ENCODE measurements at regions not wholly inside any gene's neighbourhood (a gene's known extent, or its start where the extent isn't known, plus 50 kb on each side); places are given as distances from the start of the nearest gene placed in this dataset.
"Not testable (repeated sequence)": the region's sequence is repeated elsewhere in the genome, so short reads cannot be mapped to it uniquely, and the experiment has no call there.

DNA sequence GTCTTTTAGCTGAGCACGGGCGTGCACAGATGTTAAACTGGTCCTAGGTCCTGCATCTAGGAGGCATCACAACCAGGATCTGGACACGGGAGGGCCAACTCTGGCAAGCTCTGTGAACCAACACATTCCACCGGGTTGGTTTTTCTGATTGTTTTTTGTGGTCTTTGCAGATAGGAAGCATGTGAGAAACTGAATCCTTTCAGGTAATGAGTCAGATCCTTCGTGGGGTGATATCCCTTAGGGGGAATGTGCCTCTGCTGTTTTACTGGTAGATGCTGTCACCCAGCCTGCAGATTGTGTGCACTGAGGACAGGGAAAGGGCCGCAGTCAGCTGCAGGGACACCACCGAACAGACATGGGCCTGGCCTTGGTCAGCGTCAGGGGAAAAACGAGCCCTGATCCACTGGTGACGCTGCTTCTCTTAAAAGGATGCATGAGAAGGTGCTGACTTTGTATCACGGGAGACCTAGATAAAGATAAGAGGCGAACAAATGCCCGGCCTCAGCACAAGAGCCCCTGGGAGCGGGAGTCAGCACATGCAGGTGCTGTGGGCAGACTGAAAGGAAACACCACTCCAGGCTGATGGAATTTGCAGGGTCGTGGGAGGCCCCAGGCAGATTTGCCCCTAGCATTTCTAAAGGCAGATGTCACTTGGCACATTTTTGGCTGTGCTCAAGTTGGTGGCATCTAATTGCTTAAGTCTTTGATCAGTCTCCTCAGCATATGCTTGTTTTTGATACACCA lies 51.1 kb downstream of the DOP1B start:
- no peak for DNase-seq (ENCODE audit: low spot score)

DNA sequence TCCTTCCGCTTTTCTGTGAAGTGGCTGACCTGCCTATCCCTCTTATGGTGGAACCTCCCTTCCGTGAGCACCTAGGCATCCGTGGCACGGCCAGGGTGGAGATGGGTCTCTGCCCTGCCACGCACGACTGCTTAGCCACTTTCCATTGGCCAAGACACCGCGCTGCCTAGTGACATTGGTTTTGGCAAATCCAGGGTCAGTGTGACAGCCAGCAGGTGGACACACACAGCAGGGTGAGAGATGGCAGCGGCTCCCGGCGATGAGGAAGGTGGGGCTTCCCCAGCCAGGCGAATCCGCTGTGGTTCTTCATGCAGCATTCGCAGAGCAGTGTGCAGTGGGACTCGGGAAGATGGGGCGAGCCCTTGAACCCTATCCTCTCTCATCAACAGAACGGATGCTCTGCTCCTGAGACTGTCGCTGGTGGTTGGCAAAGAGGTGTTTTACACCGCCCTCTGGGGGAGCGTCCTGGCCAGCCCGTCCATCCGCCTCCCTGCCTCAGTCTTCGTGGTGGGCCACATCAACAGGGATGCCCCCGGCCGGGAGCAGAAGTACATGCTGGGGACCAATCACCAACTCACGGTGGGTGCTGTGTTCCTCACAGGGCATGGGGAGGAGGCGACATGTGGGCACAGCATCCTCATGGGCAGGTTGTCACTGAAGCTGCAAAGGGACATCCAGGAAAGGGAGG lies 51.8 kb downstream of the DOP1B start:
- DNase-seq (ENCODE audit: low spot score): no peak

DNA sequence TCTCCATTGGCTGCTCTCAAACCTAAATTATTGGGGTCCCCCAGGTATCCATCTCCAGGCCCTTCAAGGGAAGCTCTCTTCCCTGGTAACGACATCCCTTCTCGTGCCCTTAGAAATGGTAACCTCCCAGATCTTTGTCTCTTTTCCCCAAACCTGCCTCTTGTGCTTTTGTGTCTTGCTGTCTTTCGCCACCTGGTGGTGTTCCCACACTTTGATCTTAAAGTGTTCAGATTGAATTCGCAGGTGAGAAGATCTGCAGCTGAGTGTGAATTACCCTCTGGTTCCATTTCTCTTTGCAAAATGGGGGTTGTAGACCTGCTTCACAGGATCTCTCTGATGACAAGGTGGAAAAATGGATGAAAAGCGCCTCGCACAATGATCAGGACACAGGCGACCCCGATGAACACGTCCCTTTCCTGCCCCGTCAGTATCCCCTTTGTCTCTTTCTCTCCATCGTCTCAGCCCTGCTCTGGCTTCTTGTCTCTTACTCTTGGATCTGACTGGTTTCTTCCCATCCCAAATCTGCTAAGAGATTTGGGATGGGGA lies 53.1 kb downstream of the DOP1B start:
- peak; percentile 62 for DNase-seq (ENCODE audit: low spot score)

DNA sequence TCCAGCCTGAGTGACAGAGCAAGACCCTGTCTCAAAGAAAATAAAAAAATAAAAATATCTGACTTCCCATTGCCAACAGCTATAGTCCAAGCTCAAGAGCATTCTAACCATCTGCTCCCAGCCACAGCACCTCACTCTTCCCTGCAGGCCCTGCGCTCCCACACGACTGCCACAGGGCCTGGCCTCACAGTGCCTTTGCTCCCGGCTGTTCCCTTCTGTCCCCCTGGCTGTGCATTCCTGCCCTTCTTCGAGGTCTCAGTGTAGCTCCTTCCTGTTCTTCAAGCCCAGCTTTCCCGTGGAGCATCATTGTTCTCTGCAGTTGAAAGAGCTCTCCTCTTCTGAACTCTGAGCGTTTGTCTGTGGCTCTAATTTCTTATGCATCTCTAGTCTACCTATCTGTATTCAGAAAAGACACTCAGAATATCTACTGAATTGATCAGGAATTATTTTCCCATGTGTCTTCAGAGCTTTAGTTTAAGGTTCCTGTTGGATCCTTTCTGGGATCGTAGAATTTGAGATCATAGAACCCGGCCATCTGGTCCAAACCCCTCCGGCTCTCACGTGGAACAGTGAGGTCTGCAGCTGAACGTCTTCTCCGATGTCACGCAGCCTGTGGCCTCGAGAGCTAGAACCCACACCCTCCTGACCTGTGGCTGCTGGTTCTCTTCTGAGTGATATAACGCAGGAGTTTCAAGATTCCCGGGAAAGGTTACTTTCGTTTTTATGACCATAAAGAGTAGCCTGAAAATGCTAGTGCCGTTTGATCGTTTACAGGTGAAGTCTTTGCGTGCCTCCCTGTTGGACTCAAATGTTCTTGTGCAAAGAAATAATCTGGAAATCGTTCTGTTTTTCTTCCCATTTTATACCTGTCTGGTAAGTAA lies 54.4 kb downstream of the DOP1B start:
- peak; percentile 31 for DNase-seq (ENCODE audit: low spot score)

DNA sequence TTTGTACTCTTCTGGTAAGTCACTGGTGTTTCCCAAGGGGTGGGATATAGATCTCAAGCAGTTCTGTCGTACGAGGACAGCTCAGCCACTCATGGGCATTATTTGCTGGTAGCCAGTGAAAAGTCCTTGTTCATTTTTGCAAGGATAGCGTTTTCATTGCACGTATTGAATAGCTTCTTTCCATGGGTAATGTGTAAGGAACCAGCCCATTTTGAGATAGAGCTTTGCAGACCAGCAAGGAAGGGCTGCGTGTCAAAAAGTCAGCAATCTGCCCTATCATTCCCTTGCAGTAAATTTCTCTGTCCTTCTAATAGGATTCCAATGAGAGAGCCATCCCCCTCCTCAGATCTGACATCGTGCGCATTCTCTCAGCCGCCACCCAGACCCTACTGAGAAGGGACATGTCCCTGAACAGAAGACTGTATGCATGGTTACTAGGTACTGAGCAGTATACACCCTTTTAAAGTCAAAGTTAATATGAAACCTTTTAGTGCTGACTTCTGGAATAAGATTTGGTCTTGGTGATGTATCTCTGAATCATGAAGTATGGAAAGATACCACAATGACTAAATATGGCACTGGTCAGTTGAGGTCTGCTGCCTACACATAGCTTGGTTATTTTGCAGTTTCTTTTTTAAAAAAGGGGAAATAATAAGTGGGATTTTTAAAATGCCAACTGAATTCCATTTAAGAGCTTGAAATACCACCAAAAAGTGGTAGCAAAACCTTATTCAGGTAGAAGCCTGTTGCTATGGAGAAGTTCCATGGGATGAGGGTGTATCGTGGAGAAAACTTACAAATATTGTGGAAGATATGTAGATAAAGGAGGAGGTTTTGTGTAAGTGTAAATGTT lies 55.3 kb downstream of the DOP1B start:
- DNase-seq (ENCODE audit: low spot score): no peak

DNA sequence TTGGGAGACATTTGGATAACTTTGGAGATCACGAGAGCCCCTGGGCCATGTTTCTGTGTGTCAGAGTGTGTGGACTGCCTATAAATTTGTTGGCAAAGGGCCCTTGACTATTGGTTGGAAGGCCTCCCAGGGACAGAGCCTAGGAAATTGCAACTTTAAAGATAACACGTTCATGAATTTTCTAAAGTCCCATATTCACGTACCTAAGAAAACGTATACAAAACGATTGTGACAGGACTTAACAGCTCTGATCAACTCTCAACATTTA lies 55.8 kb downstream of the DOP1B start:
- no peak for DNase-seq (ENCODE audit: low spot score)

DNA sequence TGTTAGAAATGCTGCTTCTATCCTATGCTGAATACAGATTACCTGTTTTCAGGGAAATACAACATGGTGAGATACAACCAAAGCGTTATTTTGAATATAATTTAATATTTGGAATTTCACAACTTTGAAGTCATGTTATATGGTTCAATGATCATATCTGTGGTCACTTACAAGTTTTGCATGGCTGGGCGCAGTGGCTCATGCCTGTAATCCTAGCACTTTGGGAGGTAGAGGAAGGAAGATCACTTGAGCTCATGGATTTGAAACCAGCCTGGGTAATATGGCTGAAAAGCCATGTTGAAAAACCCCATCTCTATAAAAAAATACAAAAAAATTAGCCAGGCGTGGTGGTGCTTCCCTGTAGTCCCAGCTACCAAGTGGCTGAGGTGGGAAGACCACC lies 57.9 kb downstream of the DOP1B start:
- no peak for DNase-seq (ENCODE audit: low spot score)

DNA sequence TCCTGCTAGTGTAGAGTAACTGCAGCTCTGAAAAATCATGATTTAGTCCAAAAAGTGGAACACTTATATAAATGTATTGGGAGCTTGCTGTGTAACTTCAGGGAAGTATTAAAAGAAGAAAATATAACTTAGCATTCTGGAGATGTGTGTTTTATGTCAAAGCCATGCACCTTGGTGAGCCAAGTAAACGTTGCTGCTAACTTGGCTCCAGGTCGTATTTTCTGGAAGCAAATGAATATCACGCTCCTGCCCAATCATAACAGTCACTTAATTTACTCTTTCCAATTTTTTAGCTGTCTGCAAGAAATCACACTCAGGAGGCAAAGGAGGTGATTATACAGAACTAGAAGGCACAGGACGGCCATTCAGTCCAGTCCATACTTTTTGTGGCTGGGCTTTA lies 61.1 kb downstream of the DOP1B start:
- DNase-seq (ENCODE audit: low spot score): no peak

DNA sequence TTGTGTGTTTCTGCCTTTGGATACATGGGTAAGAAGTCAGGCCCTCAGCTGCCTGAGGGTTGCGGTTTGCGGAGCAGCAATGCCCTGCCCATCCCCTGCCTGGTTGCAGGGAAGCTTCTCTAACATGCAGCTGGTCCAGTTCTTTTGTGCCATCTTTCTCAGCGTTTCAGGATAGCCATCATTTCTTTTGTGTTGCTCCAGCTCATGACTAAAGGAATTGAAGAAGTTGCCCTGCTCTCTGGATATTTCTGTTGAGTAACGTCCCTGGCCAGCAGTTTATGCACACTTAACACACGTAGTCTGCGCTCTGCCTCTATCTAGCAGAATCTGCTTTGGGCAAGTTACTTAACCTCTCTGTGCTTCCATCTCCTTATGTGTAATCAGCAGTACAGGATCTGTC lies 62.1 kb downstream of the DOP1B start:
- no peak for DNase-seq (ENCODE audit: low spot score)

DNA sequence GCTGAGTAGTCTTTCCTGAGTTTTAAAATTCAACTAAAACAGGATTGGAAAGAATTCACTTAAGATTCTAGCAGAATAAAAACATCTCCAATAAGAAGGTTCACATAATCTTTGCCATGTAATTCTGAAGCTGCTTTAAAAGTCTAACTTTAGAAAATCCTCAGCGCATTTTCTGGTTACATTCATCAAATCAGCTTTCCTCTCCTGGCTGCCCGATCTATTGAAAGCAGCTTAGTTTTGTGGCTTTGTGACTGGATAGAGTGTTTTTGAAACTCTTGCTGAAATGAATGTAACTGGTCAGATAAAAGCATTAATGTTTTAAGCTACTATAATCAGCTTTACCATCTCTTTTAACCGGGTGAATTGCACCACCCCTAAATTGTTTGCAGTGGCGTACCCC lies 66.8 kb downstream of the DOP1B start:
- no peak for DNase-seq (ENCODE audit: low spot score)

DNA sequence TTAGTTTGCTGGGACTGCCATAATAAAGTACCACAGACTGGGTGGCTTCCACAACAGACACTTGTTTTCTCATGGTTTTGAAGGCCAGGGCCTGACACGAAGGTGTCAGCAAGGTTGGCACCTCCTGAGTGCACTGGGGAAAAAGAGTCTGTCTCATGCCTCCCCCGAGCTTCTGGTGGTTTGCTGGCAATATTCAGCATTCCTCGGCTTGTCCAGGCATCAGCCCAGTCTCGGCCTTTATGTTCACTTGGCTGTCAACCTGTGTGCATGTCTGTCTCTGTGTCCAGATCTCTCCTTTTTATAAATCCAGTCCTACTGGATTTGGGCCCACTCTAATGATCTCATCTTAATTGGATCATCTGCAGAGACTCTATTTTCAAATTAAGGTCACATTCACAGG lies 72.6 kb downstream of the DOP1B start:
- no peak for DNase-seq (ENCODE audit: low spot score)

DNA sequence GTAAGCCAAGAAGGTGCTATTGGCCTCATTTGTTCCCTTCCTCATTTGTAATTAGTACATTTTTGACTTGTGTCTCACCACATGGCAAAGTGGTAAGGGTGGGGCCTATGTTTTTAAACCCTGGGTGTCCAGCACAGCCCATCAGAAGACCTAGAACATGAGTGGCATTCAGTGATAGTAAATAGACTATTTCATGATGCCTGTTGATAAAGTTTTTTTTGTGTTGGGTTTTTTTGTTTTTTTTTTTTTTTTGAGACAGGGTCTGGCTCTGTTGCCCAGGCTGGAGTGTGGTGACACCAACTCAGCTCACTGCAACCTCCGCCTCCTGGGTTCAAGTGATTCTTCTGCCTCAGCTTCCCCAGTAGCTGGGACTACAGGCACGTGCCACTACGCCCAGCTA lies 74.8 kb downstream of the DOP1B start:
- DNase-seq (ENCODE audit: low spot score): not testable (repeated sequence)

DNA sequence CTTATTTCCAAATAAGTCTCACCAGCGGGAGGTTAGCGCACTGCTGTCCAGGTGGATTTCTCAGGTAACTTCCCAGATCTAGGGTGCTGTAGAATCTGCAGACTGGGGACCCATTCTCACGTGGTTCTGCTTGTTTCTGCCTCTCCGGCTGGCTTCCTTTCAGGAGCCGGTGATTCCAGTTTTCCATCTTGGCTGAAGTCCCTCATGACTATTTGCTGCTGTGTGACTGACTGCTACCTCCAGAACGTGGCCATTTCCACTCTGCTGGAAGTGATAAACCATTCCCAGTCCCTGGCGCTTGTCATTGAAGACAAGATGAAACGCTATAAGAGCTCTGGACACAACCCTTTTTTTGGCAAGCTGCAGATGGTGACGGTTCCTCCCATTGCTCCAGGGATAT lies 76.0 kb downstream of the DOP1B start:
- DNase-seq (ENCODE audit: low spot score): no peak

DNA sequence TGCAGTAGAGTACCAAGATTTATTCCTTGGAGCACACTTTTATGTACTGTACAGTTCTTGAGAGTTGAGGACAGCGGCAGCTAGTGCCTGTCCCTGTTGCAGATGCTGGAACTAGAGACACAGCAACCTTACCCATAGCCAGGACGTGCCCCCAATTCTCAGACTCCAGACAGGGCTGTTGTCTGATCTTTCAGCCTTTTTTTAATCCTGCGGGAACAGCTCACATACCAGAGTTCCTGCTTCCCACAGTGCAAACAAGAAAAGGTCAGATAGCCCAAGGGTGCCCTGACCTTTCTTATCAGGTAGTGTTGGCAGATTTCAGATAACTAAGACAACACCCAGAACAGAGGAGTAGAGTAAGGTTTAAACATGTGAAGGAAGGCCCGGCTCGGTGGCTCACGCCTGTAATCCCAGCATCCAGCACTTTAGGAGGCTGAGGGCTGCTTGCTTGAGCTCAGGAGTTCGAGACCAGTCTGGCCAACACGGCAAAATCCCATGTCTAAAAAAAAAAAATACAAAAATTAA lies 78.5 kb downstream of the DOP1B start:
- DNase-seq (ENCODE audit: low spot score): no peak

DNA sequence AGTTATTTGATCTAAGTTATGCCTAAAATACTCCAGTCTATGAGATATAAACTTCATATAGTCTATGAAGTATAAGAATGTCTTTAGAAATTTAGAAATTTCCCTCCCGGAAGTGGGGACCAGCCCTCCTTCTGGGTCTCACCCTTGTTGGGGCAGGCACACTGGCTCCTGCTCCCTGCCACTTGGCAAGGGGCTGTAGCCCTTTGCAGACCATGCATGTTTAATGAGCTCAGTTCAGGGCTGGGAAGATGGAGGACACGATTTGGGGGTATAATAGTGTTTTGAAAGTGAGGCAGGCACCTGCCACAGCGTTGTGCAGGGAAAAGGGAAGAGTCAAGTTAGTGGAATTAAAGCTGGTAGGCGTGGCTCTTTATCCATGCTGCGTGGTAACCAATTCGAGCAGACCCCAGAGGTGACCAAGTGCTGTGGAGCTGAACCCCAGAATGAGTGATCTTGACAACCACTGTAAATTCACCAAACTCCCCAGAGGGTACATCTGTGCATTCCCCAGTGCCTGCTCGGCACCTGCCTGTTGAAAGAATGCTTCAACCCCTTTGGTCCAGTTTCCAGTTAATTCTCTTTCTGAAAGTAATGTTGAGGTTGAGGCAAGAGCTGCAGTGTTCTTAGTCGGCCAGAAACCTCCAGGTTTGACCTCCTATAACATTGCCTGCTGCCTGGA lies 79.6 kb downstream of the DOP1B start:
- DNase-seq (ENCODE audit: low spot score): no peak

DNA sequence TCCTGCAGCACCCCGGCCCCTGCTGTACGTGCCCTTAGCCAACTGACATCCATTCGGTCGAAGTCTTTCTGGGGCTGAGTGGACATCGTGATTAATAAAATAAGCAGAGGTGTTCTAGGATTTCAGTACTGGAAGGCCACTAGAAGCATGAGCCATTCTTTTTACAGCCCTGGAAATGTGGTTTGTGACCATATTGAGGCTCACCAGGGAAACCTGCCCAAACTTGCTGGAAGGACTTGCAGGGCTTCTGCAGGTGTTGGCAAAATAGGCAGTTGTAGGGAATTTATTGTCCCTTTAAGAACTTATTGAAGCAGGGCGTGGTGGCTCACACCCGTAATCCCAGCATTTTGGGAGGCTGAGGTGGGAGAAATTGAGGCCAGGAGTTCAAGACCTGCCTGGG lies 80.8 kb downstream of the DOP1B start:
- DNase-seq (ENCODE audit: low spot score): no peak

DNA sequence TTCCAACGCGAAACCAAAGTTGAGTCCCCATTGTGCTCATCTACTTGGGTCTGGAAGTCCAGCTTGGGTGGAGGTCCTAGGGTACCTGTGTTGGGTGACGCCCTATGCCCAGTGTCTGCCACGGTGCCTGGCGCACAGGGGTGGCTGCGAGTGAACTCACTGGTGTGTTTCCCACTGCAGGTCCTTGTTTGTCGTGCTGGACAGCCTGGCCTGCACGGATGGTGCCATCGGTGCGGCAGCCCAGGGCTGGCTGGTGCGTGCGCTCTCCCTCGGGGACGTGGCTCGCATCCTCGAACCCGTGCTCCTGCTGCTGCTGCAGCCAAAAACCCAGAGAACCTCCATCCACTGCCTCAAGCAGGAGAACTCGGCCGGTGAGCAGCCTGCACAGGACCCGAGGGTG lies 80.4 kb upstream of the MORC3 start:
- DNase-seq (ENCODE audit: low spot score): no peak

DNA sequence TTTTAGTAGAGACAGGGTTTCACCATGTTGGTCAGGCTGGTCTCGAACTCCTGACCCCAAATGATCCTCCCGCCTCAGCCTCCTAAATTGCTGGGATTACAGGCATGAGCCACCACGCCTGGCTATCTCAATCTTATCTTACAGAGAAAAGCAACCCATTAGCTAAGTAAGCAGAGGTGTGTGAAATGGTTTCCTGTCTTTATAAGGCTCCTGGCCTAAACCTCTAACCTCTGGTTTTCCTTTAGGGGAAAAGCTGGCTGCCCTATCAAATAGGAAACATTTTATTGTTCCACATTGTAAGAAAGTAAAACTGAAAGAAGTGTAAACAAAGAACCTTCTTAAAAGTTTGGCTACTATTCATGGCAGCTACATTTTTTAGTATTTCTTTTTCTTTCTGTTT lies 78.3 kb upstream of the MORC3 start:
- DNase-seq (ENCODE audit: low spot score): no peak

DNA sequence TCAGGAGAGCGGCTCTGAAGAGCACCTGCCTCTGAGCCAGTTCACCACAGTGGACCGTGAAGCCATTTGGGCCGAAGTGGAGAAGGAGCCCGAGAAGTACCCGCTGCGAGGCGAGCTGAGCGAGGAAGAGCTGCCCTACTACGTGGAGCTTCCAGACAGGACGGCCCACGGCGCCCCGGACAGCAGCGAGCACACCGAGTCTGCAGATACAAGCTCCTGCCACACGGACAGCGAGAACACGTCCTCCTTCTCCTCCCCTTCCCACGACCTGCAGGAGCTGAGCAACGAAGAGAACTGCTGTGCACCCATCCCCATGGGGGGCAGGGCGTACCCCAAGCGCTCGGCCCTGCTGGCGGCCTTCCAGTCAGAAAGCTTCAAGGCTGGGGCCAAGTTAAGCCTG lies 74.9 kb upstream of the MORC3 start:
- no peak for DNase-seq (ENCODE audit: low spot score)

DNA sequence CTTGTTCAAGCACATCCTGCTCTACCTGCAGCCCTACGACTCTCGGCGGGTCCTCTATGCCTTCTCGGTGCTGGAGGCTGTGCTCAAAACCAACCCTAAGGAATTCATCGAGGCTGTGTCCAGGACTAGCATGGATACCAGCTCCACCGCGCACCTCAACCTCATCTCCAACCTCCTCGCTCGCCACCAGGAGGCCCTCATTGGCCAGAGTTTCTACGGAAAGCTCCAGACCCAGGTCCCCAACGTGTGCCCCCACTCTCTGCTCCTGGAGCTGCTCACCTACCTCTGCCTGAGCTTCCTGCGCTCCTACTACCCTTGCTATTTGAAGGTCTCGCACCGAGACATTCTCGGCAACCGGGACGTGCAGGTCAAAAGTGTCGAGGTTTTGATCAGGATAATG lies 74.3 kb upstream of the MORC3 start:
- DNase-seq (ENCODE audit: low spot score): no peak

DNA sequence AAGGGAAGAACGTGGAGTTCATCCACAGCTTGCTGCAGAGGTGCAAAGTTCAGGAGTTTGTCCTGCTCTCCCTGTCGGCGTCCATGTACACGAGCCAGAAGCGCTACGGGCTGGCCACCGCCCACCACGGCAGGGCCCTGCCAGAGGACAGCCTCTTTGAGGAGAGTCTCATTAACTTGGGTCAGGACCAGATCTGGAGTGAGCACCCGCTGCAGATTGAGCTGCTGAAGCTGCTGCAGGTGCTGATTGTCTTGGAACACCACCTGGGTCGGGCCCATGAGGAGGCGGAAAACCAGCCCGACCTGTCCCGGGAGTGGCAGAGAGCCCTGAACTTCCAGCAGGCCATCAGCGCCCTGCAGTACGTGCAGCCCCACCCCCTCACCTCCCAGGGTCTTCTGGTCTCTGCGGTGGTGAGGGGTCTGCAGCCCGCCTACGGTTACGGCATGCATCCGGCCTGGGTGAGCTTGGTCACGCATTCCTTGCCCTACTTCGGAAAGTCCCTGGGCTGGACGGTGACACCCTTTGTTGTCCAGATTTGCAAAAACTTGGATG lies 73.8 kb upstream of the MORC3 start:
- DNase-seq (ENCODE audit: low spot score): peak; percentile 53
